ENCODE measurements at regions not wholly inside any gene's neighbourhood (a gene's known extent, or its start where the extent isn't known, plus 50 kb on each side); places are given as distances from the start of the nearest gene placed in this dataset.

DNA sequence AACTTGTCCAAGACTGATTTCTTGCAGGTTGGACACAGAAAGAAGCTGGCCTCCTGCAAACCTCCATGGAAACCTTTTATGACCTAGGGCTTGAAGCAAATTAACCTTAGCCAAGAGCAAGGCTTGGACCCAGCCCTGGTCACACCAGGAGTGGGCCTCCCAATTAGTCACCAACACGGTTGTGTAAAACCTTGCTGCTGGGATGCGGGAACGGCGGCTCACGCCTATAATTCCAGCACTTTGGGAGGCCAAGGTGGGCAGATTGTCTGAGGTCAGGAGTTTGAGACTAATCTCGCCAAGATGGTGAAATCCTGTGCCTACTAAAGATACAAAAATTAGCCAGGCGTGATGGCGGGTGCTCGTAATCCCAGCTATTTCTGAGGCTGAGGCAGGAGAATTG lies 419.9 kb downstream of the AASDHPPT start:
- CTCF ChIA-PET = interaction anchor here (1.1 kb wide), 1 partner anchor 18 kb away, joined by 3 read pairs; no protein-coding TSS in a partner anchor
- WGBS (ENCODE audit: insufficient coverage) = 98% methylated on average over 9 of the region's 9 CpGs
- DNase-seq = no peak
- Histone ChIP-seq H3K36me3 (ENCODE audit: control insufficient read depth in 4 of 4, insufficient read depth in 4 of 4, low read length in 3 of 4) (no peaks in the 10 kb centered on the region), H3K4me3 (ENCODE audit: control insufficient read depth in 1 of 7, extremely low read depth in 1 of 7, insufficient read depth in 4 of 7, low read depth in 2 of 7, low read length in 6 of 7) (no peak overlapping the region), H3K4me1 (ENCODE audit: control extremely low read depth in 1 of 4, control insufficient read depth in 4 of 4, insufficient read depth in 4 of 4, low read length in 3 of 4) (no peaks in the 10 kb centered on the region), H3K27ac (ENCODE audit: insufficient read depth in 1 of 2, low read depth in 1 of 2, low read length in 2 of 2, poor library complexity in 1 of 2, severe bottlenecking in 2 of 2) (no peak overlapping the region), H3K9me3 (ENCODE audit: control extremely low read depth in 1 of 5, control insufficient read depth in 4 of 5, insufficient read depth in 2 of 5, low read depth in 1 of 5, low read length in 4 of 5) (no peaks in the 10 kb centered on the region), H3K27me3 (replicated peaks in 2 of 5; ENCODE audit: control insufficient read depth in 4 of 5, insufficient read depth in 5 of 5, low read length in 4 of 5) (no peaks in the 10 kb centered on the region)
- POLR2A ChIA-PET = no interaction called here

GRCh38 chr11:106497822-106498221 lies 420.4 kb downstream of the AASDHPPT start:
- H3K4me1 ChIP-seq (ENCODE audit: control extremely low read depth in 1 of 4, control insufficient read depth in 4 of 4, insufficient read depth in 4 of 4, low read length in 3 of 4) = no peaks in the 10 kb centered on the region
- H3K27me3 ChIP-seq (replicated peaks in 2 of 5; ENCODE audit: control insufficient read depth in 4 of 5, insufficient read depth in 5 of 5, low read length in 4 of 5) = no peaks in the 10 kb centered on the region
- H3K27ac ChIP-seq (ENCODE audit: insufficient read depth in 1 of 2, low read depth in 1 of 2, low read length in 2 of 2, poor library complexity in 1 of 2, severe bottlenecking in 2 of 2) = no peak overlapping the region
- DNase-seq = no peak
- POLR2A ChIA-PET = no interaction called here
- no peak overlapping the region for H3K4me3 ChIP-seq (ENCODE audit: control insufficient read depth in 1 of 7, extremely low read depth in 1 of 7, insufficient read depth in 4 of 7, low read depth in 2 of 7, low read length in 6 of 7)
- no peaks in the 10 kb centered on the region for H3K36me3 ChIP-seq (ENCODE audit: control insufficient read depth in 4 of 4, insufficient read depth in 4 of 4, low read length in 3 of 4)
- CTCF ChIA-PET = interaction anchor here (1.1 kb wide), 1 partner anchor 18 kb away, joined by 3 read pairs; no protein-coding TSS in a partner anchor
- no peaks in the 10 kb centered on the region for H3K9me3 ChIP-seq (ENCODE audit: control extremely low read depth in 1 of 5, control insufficient read depth in 4 of 5, insufficient read depth in 2 of 5, low read depth in 1 of 5, low read length in 4 of 5)
- 90% methylated on average over 2 of the region's 2 CpGs for WGBS (ENCODE audit: insufficient coverage)

DNA sequence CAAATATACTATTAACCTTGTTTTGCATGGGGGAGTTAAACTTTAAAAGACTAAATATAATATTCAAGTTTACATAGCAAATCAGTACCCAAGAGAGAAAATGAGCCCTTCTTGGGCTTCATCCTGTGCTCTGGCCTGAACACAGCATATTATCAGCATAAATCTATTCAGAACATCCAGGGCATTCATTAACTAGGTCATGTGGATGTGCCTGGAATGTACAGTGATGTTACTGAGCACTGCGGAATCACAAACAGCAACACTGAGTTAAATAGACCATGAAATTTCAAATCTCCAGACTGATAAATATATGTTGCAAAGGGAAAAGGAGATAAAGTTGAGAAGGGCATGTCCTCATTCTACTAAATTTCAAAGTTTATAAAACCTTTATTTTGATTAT lies 426.4 kb downstream of the AASDHPPT start:
- Histone ChIP-seq H3K4me3 (ENCODE audit: control insufficient read depth in 1 of 7, extremely low read depth in 1 of 7, insufficient read depth in 4 of 7, low read depth in 2 of 7, low read length in 6 of 7) (no peak overlapping the region), H3K9me3 (ENCODE audit: control extremely low read depth in 1 of 5, control insufficient read depth in 4 of 5, insufficient read depth in 2 of 5, low read depth in 1 of 5, low read length in 4 of 5) (no peaks in the 10 kb centered on the region), H3K27ac (ENCODE audit: insufficient read depth in 1 of 2, low read depth in 1 of 2, low read length in 2 of 2, poor library complexity in 1 of 2, severe bottlenecking in 2 of 2) (no peak overlapping the region), H3K4me1 (ENCODE audit: control extremely low read depth in 1 of 4, control insufficient read depth in 4 of 4, insufficient read depth in 4 of 4, low read length in 3 of 4) (no peaks in the 10 kb centered on the region), H3K27me3 (replicated peaks in 2 of 5; ENCODE audit: control insufficient read depth in 4 of 5, insufficient read depth in 5 of 5, low read length in 4 of 5) (no peaks in the 10 kb centered on the region), H3K36me3 (ENCODE audit: control insufficient read depth in 4 of 4, insufficient read depth in 4 of 4, low read length in 3 of 4) (no peaks in the 10 kb centered on the region)
- DNase-seq = no peak
- POLR2A ChIA-PET = no interaction called here
- CTCF ChIA-PET = no interaction called here
- WGBS (ENCODE audit: insufficient coverage) = no CpG with 5 or more reads among the region's 1 CpG

- no peaks in the 10 kb centered on the region for H3K9me3 ChIP-seq (ENCODE audit: control extremely low read depth in 1 of 5, control insufficient read depth in 4 of 5, insufficient read depth in 2 of 5, low read depth in 1 of 5, low read length in 4 of 5)
- no peaks in the 10 kb centered on the region for H3K27me3 ChIP-seq (replicated peaks in 2 of 5; ENCODE audit: control insufficient read depth in 4 of 5, insufficient read depth in 5 of 5, low read length in 4 of 5)
- no peaks in the 10 kb centered on the region for H3K36me3 ChIP-seq (ENCODE audit: control insufficient read depth in 4 of 4, insufficient read depth in 4 of 4, low read length in 3 of 4)
- ChIA-PET CTCF (no interaction called here), POLR2A (no interaction called here)
- H3K4me1 ChIP-seq (ENCODE audit: control extremely low read depth in 1 of 4, control insufficient read depth in 4 of 4, insufficient read depth in 4 of 4, low read length in 3 of 4) = no peaks in the 10 kb centered on the region
- no peak for DNase-seq
- H3K27ac ChIP-seq (ENCODE audit: insufficient read depth in 1 of 2, low read depth in 1 of 2, low read length in 2 of 2, poor library complexity in 1 of 2, severe bottlenecking in 2 of 2) = no peak overlapping the region
- 80% methylated on average over 1 of the region's 1 CpG for WGBS (ENCODE audit: insufficient coverage)
- H3K4me3 ChIP-seq (ENCODE audit: control insufficient read depth in 1 of 7, extremely low read depth in 1 of 7, insufficient read depth in 4 of 7, low read depth in 2 of 7, low read length in 6 of 7) = no peak overlapping the region
Observed at GRCh38 chr11:106507645-106508306, 430.3 kb downstream of the AASDHPPT start.

DNA sequence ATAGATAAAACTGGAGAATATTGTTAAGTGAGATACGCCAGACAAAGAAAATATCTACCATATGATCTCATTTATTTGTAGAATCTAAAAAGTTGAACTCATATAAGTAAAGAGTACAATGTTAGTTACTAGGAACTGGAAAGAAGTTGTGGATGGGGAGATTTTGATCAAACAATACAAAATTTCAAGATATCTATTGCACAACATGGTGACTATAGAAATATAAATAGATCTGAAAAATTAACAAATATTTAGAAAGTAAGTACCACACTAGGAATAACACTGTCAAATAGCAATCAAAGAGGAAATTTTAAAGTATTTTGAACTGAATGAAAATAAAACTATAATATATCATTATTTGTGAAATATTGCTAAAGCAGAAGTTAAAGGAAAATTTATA lies 437.2 kb downstream of the AASDHPPT start:
- ChIA-PET POLR2A (no interaction called here), CTCF (no interaction called here)
- Histone ChIP-seq H3K36me3 (ENCODE audit: control insufficient read depth in 4 of 4, insufficient read depth in 4 of 4, low read length in 3 of 4) (no peaks in the 10 kb centered on the region), H3K4me1 (ENCODE audit: control extremely low read depth in 1 of 4, control insufficient read depth in 4 of 4, insufficient read depth in 4 of 4, low read length in 3 of 4) (no peaks in the 10 kb centered on the region), H3K27ac (ENCODE audit: insufficient read depth in 1 of 2, low read depth in 1 of 2, low read length in 2 of 2, poor library complexity in 1 of 2, severe bottlenecking in 2 of 2) (no peak overlapping the region), H3K27me3 (replicated peaks in 2 of 5; ENCODE audit: control insufficient read depth in 4 of 5, insufficient read depth in 5 of 5, low read length in 4 of 5) (no peaks in the 10 kb centered on the region), H3K9me3 (ENCODE audit: control extremely low read depth in 1 of 5, control insufficient read depth in 4 of 5, insufficient read depth in 2 of 5, low read depth in 1 of 5, low read length in 4 of 5) (no peaks in the 10 kb centered on the region), H3K4me3 (ENCODE audit: control insufficient read depth in 1 of 7, extremely low read depth in 1 of 7, insufficient read depth in 4 of 7, low read depth in 2 of 7, low read length in 6 of 7) (no peak overlapping the region)
- no peak for DNase-seq
- WGBS (ENCODE audit: insufficient coverage) = no CpG with 5 or more reads among the region's 1 CpG

- DNase-seq = no peak
- H3K9me3 ChIP-seq (ENCODE audit: control extremely low read depth in 1 of 5, control insufficient read depth in 4 of 5, insufficient read depth in 2 of 5, low read depth in 1 of 5, low read length in 4 of 5) = no peaks in the 10 kb centered on the region
- ChIA-PET POLR2A (no interaction called here), CTCF (no interaction called here)
- no peaks in the 10 kb centered on the region for H3K4me1 ChIP-seq (ENCODE audit: control extremely low read depth in 1 of 4, control insufficient read depth in 4 of 4, insufficient read depth in 4 of 4, low read length in 3 of 4)
- H3K36me3 ChIP-seq (ENCODE audit: control insufficient read depth in 4 of 4, insufficient read depth in 4 of 4, low read length in 3 of 4) = no peaks in the 10 kb centered on the region
- WGBS (ENCODE audit: insufficient coverage) = no CpG with 5 or more reads among the region's 2 CpGs
- no peak overlapping the region for H3K4me3 ChIP-seq (ENCODE audit: control insufficient read depth in 1 of 7, extremely low read depth in 1 of 7, insufficient read depth in 4 of 7, low read depth in 2 of 7, low read length in 6 of 7)
- no peak overlapping the region for H3K27ac ChIP-seq (ENCODE audit: insufficient read depth in 1 of 2, low read depth in 1 of 2, low read length in 2 of 2, poor library complexity in 1 of 2, severe bottlenecking in 2 of 2)
- H3K27me3 ChIP-seq (replicated peaks in 2 of 5; ENCODE audit: control insufficient read depth in 4 of 5, insufficient read depth in 5 of 5, low read length in 4 of 5) = no peaks in the 10 kb centered on the region
Observed at GRCh38 chr11:106517426-106517825, 440.0 kb downstream of the AASDHPPT start.

GRCh38 chr11:106520146-106520912 lies 442.9 kb downstream of the AASDHPPT start:
- H3K27me3 ChIP-seq (replicated peaks in 2 of 5; ENCODE audit: control insufficient read depth in 4 of 5, insufficient read depth in 5 of 5, low read length in 4 of 5) = no peaks in the 10 kb centered on the region
- ChIA-PET CTCF (no interaction called here), POLR2A (no interaction called here)
- no peaks in the 10 kb centered on the region for H3K4me1 ChIP-seq (ENCODE audit: control extremely low read depth in 1 of 4, control insufficient read depth in 4 of 4, insufficient read depth in 4 of 4, low read length in 3 of 4)
- H3K4me3 ChIP-seq (ENCODE audit: control insufficient read depth in 1 of 7, extremely low read depth in 1 of 7, insufficient read depth in 4 of 7, low read depth in 2 of 7, low read length in 6 of 7) = no peak overlapping the region
- H3K9me3 ChIP-seq (ENCODE audit: control extremely low read depth in 1 of 5, control insufficient read depth in 4 of 5, insufficient read depth in 2 of 5, low read depth in 1 of 5, low read length in 4 of 5) = no peaks in the 10 kb centered on the region
- no peak for DNase-seq
- no peak overlapping the region for H3K27ac ChIP-seq (ENCODE audit: insufficient read depth in 1 of 2, low read depth in 1 of 2, low read length in 2 of 2, poor library complexity in 1 of 2, severe bottlenecking in 2 of 2)
- 96% methylated on average over 3 of the region's 6 CpGs for WGBS (ENCODE audit: insufficient coverage)
- no peaks in the 10 kb centered on the region for H3K36me3 ChIP-seq (ENCODE audit: control insufficient read depth in 4 of 4, insufficient read depth in 4 of 4, low read length in 3 of 4)

All from common myeloid progenitor, CD34-positive (primary cell).